ENCODE measurements at regions not wholly inside any gene's neighbourhood (a gene's known extent, or its start where the extent isn't known, plus 50 kb on each side); places are given as distances from the start of the nearest gene placed in this dataset.
A peak's percentile ranks its signal among the peaks of the same experiment; 100 is the strongest.

- intact Hi-C loops (cut with micrococcal nuclease), result loop anchor here (2.0 to 5.0 kb wide), 4 partner anchors 649 to 848 kb away; no protein-coding TSS in a partner anchor
- DNase-seq (ENCODE audit: low spot score), result peak; percentile 43
- peaks cover 2% of the 10 kb centered on the region for H3K27me3 Mint-ChIP-seq (ENCODE audit: low read depth)
- no peaks in the 10 kb centered on the region for H3K9me3 Mint-ChIP-seq
- H3K4me1 Mint-ChIP-seq (ENCODE audit: low read depth), result peaks cover 3% of the 10 kb centered on the region
- no peak overlapping the region for H3K4me3 Mint-ChIP-seq (ENCODE audit: low read depth)
- H3K36me3 Mint-ChIP-seq (ENCODE audit: low read depth), result no peaks in the 10 kb centered on the region
- no peak overlapping the region for H3K27ac Mint-ChIP-seq
Observed at GRCh38 chr18:77650799-77651385, 401.2 kb downstream of the GALR1 start.

GRCh38 chr18:77651441-77651840 lies 401.8 kb downstream of the GALR1 start:
- H3K9me3 Mint-ChIP-seq, result no peaks in the 10 kb centered on the region
- no peak for DNase-seq (ENCODE audit: low spot score)
- no peaks in the 10 kb centered on the region for H3K36me3 Mint-ChIP-seq (ENCODE audit: low read depth)
- peaks cover 3% of the 10 kb centered on the region for H3K4me1 Mint-ChIP-seq (ENCODE audit: low read depth)
- H3K27ac Mint-ChIP-seq, result no peak overlapping the region
- no peak overlapping the region for H3K4me3 Mint-ChIP-seq (ENCODE audit: low read depth)
- intact Hi-C loops (cut with micrococcal nuclease), result loop anchor here (2.0 to 5.0 kb wide), 4 partner anchors 649 to 849 kb away; no protein-coding TSS in a partner anchor
- H3K27me3 Mint-ChIP-seq (ENCODE audit: low read depth), result no peaks in the 10 kb centered on the region

GRCh38 chr18:77653792-77654191 lies 404.1 kb downstream of the GALR1 start:
- Mint-ChIP-seq H3K27ac (no peak overlapping the region), H3K4me1 (ENCODE audit: low read depth) (peaks cover 3% of the 10 kb centered on the region), H3K36me3 (ENCODE audit: low read depth) (no peaks in the 10 kb centered on the region), H3K27me3 (ENCODE audit: low read depth) (no peaks in the 10 kb centered on the region), H3K9me3 (no peaks in the 10 kb centered on the region), H3K4me3 (ENCODE audit: low read depth) (no peak overlapping the region)
- intact Hi-C loops (cut with micrococcal nuclease), result loop anchor here (5.0 kb wide), 3 partner anchors 651 to 776 kb away; no protein-coding TSS in a partner anchor
- no peak for DNase-seq (ENCODE audit: low spot score)

DNA sequence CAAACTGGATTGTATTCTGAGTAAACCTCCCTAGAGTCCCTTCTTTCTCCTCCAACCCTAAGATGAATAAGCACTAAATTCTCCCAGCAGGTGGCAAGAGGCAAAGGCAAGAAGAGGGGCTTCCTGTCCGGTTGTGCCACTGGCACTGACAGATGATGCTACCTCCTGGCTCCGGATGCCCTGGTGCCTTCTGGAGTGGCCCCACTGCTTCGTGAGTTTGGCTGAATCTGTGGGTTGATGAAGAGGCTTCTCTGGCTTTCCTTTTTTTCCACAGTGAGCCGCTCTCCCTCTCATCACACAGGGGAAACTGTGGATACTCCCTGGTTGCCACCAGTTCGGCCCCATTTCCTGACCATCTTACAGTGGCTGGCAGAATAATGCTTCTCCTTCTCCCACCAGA lies 404.7 kb downstream of the GALR1 start:
- Mint-ChIP-seq H3K27me3 (ENCODE audit: low read depth) (no peaks in the 10 kb centered on the region), H3K4me3 (ENCODE audit: low read depth) (no peak overlapping the region), H3K36me3 (ENCODE audit: low read depth) (no peaks in the 10 kb centered on the region), H3K4me1 (ENCODE audit: low read depth) (peaks cover 3% of the 10 kb centered on the region), H3K27ac (no peak overlapping the region), H3K9me3 (no peaks in the 10 kb centered on the region)
- DNase-seq (ENCODE audit: low spot score), result no peak
- intact Hi-C loops (cut with micrococcal nuclease), result loop anchor here (5.0 kb wide), 3 partner anchors 652 to 777 kb away; no protein-coding TSS in a partner anchor

- intact Hi-C loops (cut with micrococcal nuclease), result loop anchor here (5.0 kb wide), 1 partner anchor 600 kb away; no protein-coding TSS in a partner anchor
- Mint-ChIP-seq H3K9me3 (no peaks in the 10 kb centered on the region), H3K27ac (no peak overlapping the region), H3K4me1 (ENCODE audit: low read depth) (no peaks in the 10 kb centered on the region), H3K27me3 (ENCODE audit: low read depth) (no peaks in the 10 kb centered on the region), H3K36me3 (ENCODE audit: low read depth) (no peaks in the 10 kb centered on the region), H3K4me3 (ENCODE audit: low read depth) (no peak overlapping the region)
- DNase-seq (ENCODE audit: low spot score), result no peak
Observed at GRCh38 chr18:77657651-77658298, 408.1 kb downstream of the GALR1 start.

DNA sequence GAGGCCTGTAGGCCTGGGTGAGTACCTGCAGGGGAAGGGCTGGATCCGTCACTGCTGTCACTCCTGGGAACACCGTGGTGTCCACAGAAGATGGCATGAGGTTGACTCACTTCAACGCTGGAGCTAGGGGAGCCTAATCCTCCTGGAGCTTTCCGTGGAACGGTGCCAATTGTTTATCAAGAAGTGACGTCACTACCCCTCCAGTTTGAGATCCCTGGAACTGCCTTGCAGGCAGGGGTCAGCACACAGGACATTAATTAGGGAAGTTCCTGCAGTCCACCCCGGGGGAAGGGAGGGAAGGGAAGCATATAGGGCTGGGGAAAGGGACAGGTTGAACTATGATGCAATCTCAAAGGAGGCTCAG lies 408.6 kb downstream of the GALR1 start:
- no peak overlapping the region for H3K27ac Mint-ChIP-seq
- no peak overlapping the region for H3K4me3 Mint-ChIP-seq (ENCODE audit: low read depth)
- no peaks in the 10 kb centered on the region for H3K9me3 Mint-ChIP-seq
- intact Hi-C loops (cut with micrococcal nuclease), result loop anchor here (5.0 kb wide), 1 partner anchor 601 kb away; no protein-coding TSS in a partner anchor
- no peaks in the 10 kb centered on the region for H3K27me3 Mint-ChIP-seq (ENCODE audit: low read depth)
- no peaks in the 10 kb centered on the region for H3K4me1 Mint-ChIP-seq (ENCODE audit: low read depth)
- no peak for DNase-seq (ENCODE audit: low spot score)
- no peaks in the 10 kb centered on the region for H3K36me3 Mint-ChIP-seq (ENCODE audit: low read depth)

DNA sequence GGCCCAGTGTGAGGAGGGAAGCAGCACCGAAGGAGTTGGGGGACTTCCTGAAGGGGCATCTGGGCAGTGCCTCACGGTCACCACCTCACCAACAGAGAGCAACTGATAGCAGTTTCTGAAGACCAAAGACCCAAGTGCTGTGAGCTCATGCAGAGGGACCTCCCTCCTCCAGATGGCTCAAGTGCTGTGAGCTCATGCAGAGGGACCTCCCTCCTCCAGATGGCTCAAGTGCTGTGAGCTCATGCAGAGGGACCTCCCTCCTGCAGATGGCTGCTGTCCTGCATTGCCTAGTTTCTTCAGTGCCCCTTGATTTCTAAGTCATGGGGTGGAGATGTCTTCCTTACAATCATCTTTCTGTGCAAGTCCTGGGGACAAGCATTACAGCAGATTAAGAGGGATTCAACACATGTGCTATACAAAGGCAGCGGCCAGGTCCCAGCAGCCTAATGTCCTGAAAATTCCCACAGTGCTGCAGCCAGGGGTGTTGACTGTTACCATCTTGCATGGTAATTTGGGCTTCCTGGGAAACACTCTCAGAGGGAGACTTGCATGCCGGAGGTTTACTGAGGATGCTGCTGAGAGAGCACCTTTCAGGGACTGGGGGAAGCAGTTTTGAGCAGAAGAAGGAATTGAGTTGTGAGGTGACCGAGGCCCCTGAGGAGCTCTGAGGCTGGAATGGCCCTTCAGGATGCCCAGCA lies 409.3 kb downstream of the GALR1 start:
- H3K4me1 Mint-ChIP-seq (ENCODE audit: low read depth), result no peaks in the 10 kb centered on the region
- H3K27ac Mint-ChIP-seq, result no peak overlapping the region
- no peaks in the 10 kb centered on the region for H3K27me3 Mint-ChIP-seq (ENCODE audit: low read depth)
- H3K36me3 Mint-ChIP-seq (ENCODE audit: low read depth), result no peaks in the 10 kb centered on the region
- intact Hi-C loops (cut with micrococcal nuclease), result loop anchor here (5.0 kb wide), 1 partner anchor 602 kb away; no protein-coding TSS in a partner anchor
- H3K9me3 Mint-ChIP-seq, result no peaks in the 10 kb centered on the region
- H3K4me3 Mint-ChIP-seq (ENCODE audit: low read depth), result no peak overlapping the region
- DNase-seq (ENCODE audit: low spot score), result no peak

GRCh38 chr18:77666613-77667012 lies 417.0 kb downstream of the GALR1 start:
- no peaks in the 10 kb centered on the region for H3K4me1 Mint-ChIP-seq (ENCODE audit: low read depth)
- H3K27me3 Mint-ChIP-seq (ENCODE audit: low read depth), result no peaks in the 10 kb centered on the region
- H3K27ac Mint-ChIP-seq, result no peak overlapping the region
- H3K9me3 Mint-ChIP-seq, result no peaks in the 10 kb centered on the region
- intact Hi-C loops (cut with micrococcal nuclease), result no loop called here
- no peaks in the 10 kb centered on the region for H3K36me3 Mint-ChIP-seq (ENCODE audit: low read depth)
- H3K4me3 Mint-ChIP-seq (ENCODE audit: low read depth), result no peak overlapping the region
- DNase-seq (ENCODE audit: low spot score), result no peak

DNA sequence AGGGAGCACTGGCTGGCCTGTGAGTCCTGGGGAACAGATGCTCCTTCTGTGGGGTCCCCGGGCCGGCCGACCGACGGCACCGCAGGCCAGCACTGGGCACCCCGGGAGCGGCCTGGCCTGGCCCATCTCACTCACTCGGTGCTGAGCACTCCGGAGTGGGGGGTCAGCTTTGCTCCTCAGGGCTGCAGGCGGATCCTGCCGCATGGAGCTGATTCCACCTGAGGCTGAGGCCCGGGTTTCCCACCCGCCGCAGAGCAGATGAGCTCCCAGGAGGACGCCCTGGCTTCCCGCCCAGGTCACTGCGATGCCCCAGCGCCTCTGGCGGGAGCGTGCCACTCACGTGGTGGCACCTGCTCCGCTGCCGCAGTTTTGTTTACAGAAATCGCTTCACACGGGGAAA lies 418.6 kb downstream of the GALR1 start:
- Mint-ChIP-seq H3K27ac (no peak overlapping the region), H3K27me3 (ENCODE audit: low read depth) (no peaks in the 10 kb centered on the region), H3K4me3 (ENCODE audit: low read depth) (no peak overlapping the region), H3K36me3 (ENCODE audit: low read depth) (no peaks in the 10 kb centered on the region), H3K4me1 (ENCODE audit: low read depth) (no peaks in the 10 kb centered on the region), H3K9me3 (no peaks in the 10 kb centered on the region)
- no peak for DNase-seq (ENCODE audit: low spot score)
- intact Hi-C loops (cut with micrococcal nuclease), result no loop called here

DNA sequence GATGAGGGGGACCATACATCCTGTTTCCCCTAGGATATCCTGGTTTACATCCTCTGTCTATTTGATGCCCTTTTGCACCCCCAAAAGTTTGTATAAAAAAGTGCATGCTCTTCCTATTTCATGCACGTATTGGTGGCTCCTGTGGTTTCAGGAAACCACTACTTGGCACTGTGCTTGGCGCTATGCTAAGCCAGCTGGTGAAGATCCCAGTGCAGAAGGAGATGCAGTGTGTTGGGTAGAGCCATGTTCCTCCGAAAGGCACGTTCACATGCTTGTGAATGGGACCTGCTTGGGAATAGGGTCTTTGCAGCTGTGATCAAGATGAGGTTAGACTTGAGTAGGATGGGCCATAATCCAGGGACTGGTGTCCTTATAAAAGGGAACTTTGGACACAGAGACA lies 419.7 kb downstream of the GALR1 start:
- Mint-ChIP-seq H3K9me3 (no peaks in the 10 kb centered on the region), H3K27ac (no peak overlapping the region), H3K36me3 (ENCODE audit: low read depth) (no peaks in the 10 kb centered on the region), H3K4me1 (ENCODE audit: low read depth) (no peaks in the 10 kb centered on the region), H3K4me3 (ENCODE audit: low read depth) (no peak overlapping the region), H3K27me3 (ENCODE audit: low read depth) (no peaks in the 10 kb centered on the region)
- intact Hi-C loops (cut with micrococcal nuclease), result no loop called here
- no peak for DNase-seq (ENCODE audit: low spot score)

- Mint-ChIP-seq H3K4me1 (ENCODE audit: low read depth) (no peaks in the 10 kb centered on the region), H3K36me3 (ENCODE audit: low read depth) (no peaks in the 10 kb centered on the region), H3K9me3 (no peaks in the 10 kb centered on the region), H3K27ac (no peak overlapping the region), H3K4me3 (ENCODE audit: low read depth) (no peak overlapping the region), H3K27me3 (ENCODE audit: low read depth) (no peaks in the 10 kb centered on the region)
- DNase-seq (ENCODE audit: low spot score), result no peak
- intact Hi-C loops (cut with micrococcal nuclease), result no loop called here
Observed at GRCh38 chr18:77671456-77672167, 422.0 kb downstream of the GALR1 start.

DNA sequence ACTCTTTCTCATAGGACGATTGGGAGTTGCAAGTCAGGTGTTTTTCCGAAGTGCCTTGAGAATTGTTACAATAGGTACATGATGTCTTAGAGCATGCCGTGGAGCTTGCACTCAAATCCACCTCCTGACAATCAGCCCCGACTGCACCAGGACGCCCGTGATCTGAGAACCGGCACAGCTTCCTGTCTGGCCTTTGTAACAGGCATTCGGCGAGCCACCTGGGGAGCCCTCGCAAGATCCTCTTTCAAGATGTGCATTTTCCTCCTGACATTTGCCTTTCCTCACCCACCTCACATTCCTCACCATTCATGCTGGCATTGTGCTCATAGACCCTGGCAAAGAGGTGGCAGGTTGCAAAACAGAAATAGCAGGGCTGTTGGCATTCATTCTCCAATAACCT lies 427.3 kb downstream of the GALR1 start:
- Mint-ChIP-seq H3K27me3 (ENCODE audit: low read depth) (no peaks in the 10 kb centered on the region), H3K27ac (no peak overlapping the region), H3K9me3 (no peaks in the 10 kb centered on the region), H3K4me1 (ENCODE audit: low read depth) (peaks cover 2% of the 10 kb centered on the region), H3K4me3 (ENCODE audit: low read depth) (no peak overlapping the region), H3K36me3 (ENCODE audit: low read depth) (no peaks in the 10 kb centered on the region)
- intact Hi-C loops (cut with micrococcal nuclease), result no loop called here
- no peak for DNase-seq (ENCODE audit: low spot score)

Data from activated T-helper 2 cell treated with anti-CD3 and anti-CD28 coated beads, Interferon-gamma antibody, Interleukin-2, Interleukin-4, amounts not matched to agents 10 μg/mL and 5 μg/mL and 100 μg/mL, durations not matched to agents 14 hours and 24 hours and 36 hours (primary cell).